H1 (cell line): ENCODE measurements at regions not wholly inside any gene's neighbourhood (a gene's known extent, or its start where the extent isn't known, plus 50 kb on each side); places are given as distances from the start of the nearest gene placed in this dataset.

Experiments used
- CTCF ChIA-PET: fragments of 300-600 bp; sonication (Branson Sonifier 250); formaldehyde crosslinking; loops from one replicate; lab custom pipeline; 2021; ENCODE audit not compliant: partially characterized antibody; lab: Charles Lee
- POLR2A ChIA-PET: fragments of 300-600 bp; sonication (Branson Sonifier 250); formaldehyde crosslinking; loops from one replicate; lab custom pipeline; 2021; ENCODE audit warnings: inconsistent platforms; ENCODE audit not compliant: partially characterized antibody; lab: Charles Lee
- DNase-seq, 2 experiments: peaks; one replicate each; pipeline versions ENCODE4 v3.0.0 to v3.0.0-alpha.2; 2010 to 2022; ENCODE audit warnings: low spot score in 2 of 2, low read depth in 1 of 2, mixed read lengths in 1 of 2
- FAIRE-seq: peaks from 2 replicates; lab custom pipeline; 2011; peaks lifted over from hg19 to GRCh38; lab: Jason Lieb, UNC
- H2AFZ ChIP-seq: 2 replicates; pipeline ENCODE4 v1.8.1; 2012; ENCODE audit warnings: low read length, inconsistent platforms
- H2AK5ac ChIP-seq: 2 replicates; pipeline ENCODE4 v1.6.1; 2013; ENCODE audit warnings: low read depth, low read length
- H2BK120ac ChIP-seq: replicated peaks from 2 replicates; pipeline ENCODE3; 2013; ENCODE audit warnings: low read depth, low read length, inconsistent platforms
- H2BK12ac ChIP-seq: 2 replicates; pipeline ENCODE4 v1.6.1; 2013; ENCODE audit warnings: low read depth, low read length
- H2BK15ac ChIP-seq: 2 replicates; pipeline ENCODE4 v1.6.1; 2013; ENCODE audit warnings: low read length
- H2BK20ac ChIP-seq: 2 replicates; pipeline ENCODE4 v1.6.1; 2013; ENCODE audit warnings: low read length
- H2BK5ac ChIP-seq: 2 replicates; pipeline ENCODE4 v1.6.1; 2013; ENCODE audit warnings: low read depth, low read length
- H3K14ac ChIP-seq: 2 replicates; pipeline ENCODE4 v1.6.1; 2013; ENCODE audit warnings: inconsistent platforms; ENCODE audit not compliant: insufficient read length
- H3K18ac ChIP-seq: 2 replicates; pipeline ENCODE4 v1.6.1; 2013; ENCODE audit warnings: low read length; ENCODE audit errors: extremely low read depth
- H3K23ac ChIP-seq: 2 replicates; pipeline ENCODE4 v1.6.1; 2013; ENCODE audit warnings: inconsistent platforms; ENCODE audit not compliant: insufficient read length
- H3K23me2 ChIP-seq: 2 replicates; pipeline ENCODE4 v1.6.1; 2013; ENCODE audit warnings: low read depth, low read length
- H3K27ac ChIP-seq: 2 replicates; pipeline ENCODE4 v1.6.1; 2011; ENCODE audit warnings: low read depth, low read length, inconsistent platforms
- H3K27me3 ChIP-seq, 4 experiments: replicated peaks in 1 of 4; 1 replicate in 1 of 4; 2 replicates in 3 of 4; pipeline versions ENCODE4 v1.6.1 to v1.8.1; 2011 to 2013; ENCODE audit warnings: low read length in 3 of 4, mild to moderate bottlenecking in 3 of 4, inconsistent platforms in 2 of 4, mixed read lengths in 2 of 4, moderate library complexity in 1 of 4; ENCODE audit not compliant: control insufficient read depth in 3 of 4, insufficient read depth in 3 of 4; ENCODE audit errors: extremely low read depth in 1 of 4
- H3K36me3 ChIP-seq, 4 experiments: 2 replicates each; pipeline versions ENCODE4 v1.6.1 to v1.8.1; 2011 to 2013; ENCODE audit warnings: mild to moderate bottlenecking in 4 of 4, low read length in 3 of 4, moderate library complexity in 2 of 4, control low read depth in 1 of 4, inconsistent platforms in 1 of 4; ENCODE audit not compliant: insufficient read depth in 4 of 4, control insufficient read depth in 2 of 4
- H3K4ac ChIP-seq: replicated peaks from 2 replicates; pipeline ENCODE3; 2013; ENCODE audit warnings: low read length, low read depth, mixed read lengths, inconsistent platforms; ENCODE audit not compliant: insufficient read length
- H3K4me1 ChIP-seq, 4 experiments: replicated peaks in 1 of 4; 1 replicate in 1 of 4; 2 replicates in 3 of 4; pipeline versions ENCODE4 v1.6.1 to v1.8.1; 2011 to 2013; ENCODE audit warnings: low read length in 3 of 4, inconsistent platforms in 2 of 4, mixed read lengths in 1 of 4; ENCODE audit not compliant: insufficient read depth in 4 of 4, control insufficient read depth in 3 of 4
- H3K4me2 ChIP-seq, 2 experiments: 2 replicates each; pipeline versions ENCODE4 v1.6.1 to v1.8.1; 2011 to 2013; ENCODE audit warnings: low read depth in 2 of 2, low read length in 2 of 2, control low read depth in 1 of 2, inconsistent platforms in 1 of 2, mild to moderate bottlenecking in 1 of 2; ENCODE audit not compliant: insufficient read depth in 1 of 2
- H3K4me3 ChIP-seq, 4 experiments: fragments of 200-600, 300-600 bp in 1 of 4; sonication (generic), shearing (Covaris generic), sonication (Bioruptor Twin) in 1 of 4; 2 replicates each; pipeline versions ENCODE4 v1.5.1 to v1.8.1; 2011 to 2016; ENCODE audit warnings: low read length in 4 of 4, low read depth in 3 of 4, control low read depth in 2 of 4, inconsistent platforms in 2 of 4, mild to moderate bottlenecking in 2 of 4, mixed read lengths in 1 of 4, moderate library complexity in 1 of 4; ENCODE audit not compliant: insufficient read depth in 2 of 4; ENCODE audit errors: extremely low read depth in 1 of 4
- H3K56ac ChIP-seq: replicated peaks from 2 replicates; pipeline ENCODE3; 2013; ENCODE audit warnings: low read depth, mild to moderate bottlenecking, mixed read lengths, low read length, inconsistent platforms; ENCODE audit not compliant: insufficient read length
- H3K79me1 ChIP-seq: 2 replicates; pipeline ENCODE4 v1.6.1; 2013; ENCODE audit warnings: low read depth, low read length, control low read depth
- H3K79me2 ChIP-seq, 2 experiments: 2 replicates each; pipeline versions ENCODE4 v1.6.1 to v1.8.1; 2012 to 2013; ENCODE audit warnings: low read length in 2 of 2, mild to moderate bottlenecking in 2 of 2, inconsistent platforms in 1 of 2; ENCODE audit not compliant: insufficient read depth in 2 of 2, control insufficient read depth in 1 of 2
- H3K9ac ChIP-seq, 4 experiments: replicated peaks in 1 of 4; 1 replicate in 1 of 4; 2 replicates in 3 of 4; pipeline versions ENCODE4 v1.6.1 to v1.8.1; 2011 to 2013; ENCODE audit warnings: low read depth in 3 of 4, low read length in 3 of 4, control low read depth in 2 of 4, mild to moderate bottlenecking in 2 of 4, moderate library complexity in 2 of 4, inconsistent platforms in 1 of 4; ENCODE audit errors: extremely low read depth in 1 of 4
- H3K9me3 ChIP-seq, 2 experiments: 2 replicates each; pipeline versions ENCODE4 v1.6.1 to v1.8.1; 2012 to 2013; ENCODE audit warnings: mild to moderate bottlenecking in 2 of 2, moderate library complexity in 2 of 2, control low read depth in 1 of 2, inconsistent platforms in 1 of 2, low read depth in 1 of 2, low read length in 1 of 2, mixed read lengths in 1 of 2; ENCODE audit not compliant: insufficient read depth in 2 of 2
- H4K20me1 ChIP-seq, 2 experiments: replicated peaks in 1 of 2; 2 replicates each; pipeline versions ENCODE3 to v1.8.1; 2011 to 2013; ENCODE audit warnings: inconsistent platforms in 2 of 2, low read length in 2 of 2, mild to moderate bottlenecking in 1 of 2; ENCODE audit not compliant: insufficient read depth in 2 of 2, control insufficient read depth in 1 of 2
- H4K5ac ChIP-seq: 2 replicates; pipeline ENCODE4 v1.6.1; 2013; ENCODE audit warnings: low read length, low read depth, mixed read lengths, inconsistent platforms; ENCODE audit not compliant: insufficient read length
- H4K8ac ChIP-seq: 2 replicates; pipeline ENCODE4 v1.8.0; 2013; ENCODE audit warnings: mild to moderate bottlenecking, moderate library complexity, low read length, inconsistent platforms; ENCODE audit not compliant: insufficient read depth; ENCODE audit errors: extremely low read depth
- H4K91ac ChIP-seq: replicated peaks from 2 replicates; pipeline ENCODE3; 2013; ENCODE audit warnings: low read length, mixed read lengths, inconsistent platforms; ENCODE audit not compliant: insufficient read length
- BRCA1 ChIP-seq: IDR thresholded peaks from 2 replicates; pipeline ENCODE4 v1.6.1; 2012; ENCODE audit warnings: low read depth, low read length, improper control_type of control experiment
- CHD2 ChIP-seq: IDR thresholded peaks from 2 replicates; pipeline ENCODE4 v1.6.1; 2012; ENCODE audit warnings: low read length, improper control_type of control experiment
- GABPA ChIP-seq: IDR thresholded peaks from 2 replicates; pipeline ENCODE4 v1.6.1; 2011; ENCODE audit warnings: mild to moderate bottlenecking, low read length, moderate library complexity, borderline replicate concordance; ENCODE audit not compliant: insufficient read depth
- KDM1A ChIP-seq: fragments of 200-600, 300-600 bp; sonication (generic); IDR thresholded peaks from 2 replicates; pipeline ENCODE4 v1.7.1; 2016; ENCODE audit warnings: mild to moderate bottlenecking, low read length, borderline replicate concordance
- RXRA ChIP-seq: IDR thresholded peaks from 2 replicates; pipeline ENCODE4 v1.6.1; 2011; ENCODE audit warnings: low read depth, mild to moderate bottlenecking, low read length, moderate library complexity; ENCODE audit not compliant: insufficient read depth
- TAF1 ChIP-seq: IDR thresholded peaks from 2 replicates; pipeline ENCODE4 v1.6.1; 2011; ENCODE audit warnings: mild to moderate bottlenecking, low read depth, low read length
- WGBS, 2 experiments: shearing (Covaris generic) in 1 of 2; methylation state at CpG; one replicate each; pipeline versions ENCODE4 v1.1.6 to v1.1.7; 2013 to 2015; ENCODE audit warnings: low lambda C conversion rate in 2 of 2, mixed read lengths in 2 of 2, inconsistent platforms in 1 of 2, low coverage in 1 of 2, missing lambda C conversion rate in 1 of 2; ENCODE audit not compliant: insufficient replicate concordance in 2 of 2, insufficient coverage in 1 of 2, insufficient read length in 1 of 2; ENCODE audit errors: extremely low coverage in 1 of 2, missing lambda C conversion rate in 1 of 2; 5-methylcytosine and 5-hydroxymethylcytosine counted together
- TF ChIP-seq, protein P1 (sequence below), 3 experiments: IDR thresholded peaks; 1 replicate in 2 of 3; 2 replicates in 1 of 3; pipeline versions ENCODE4 v1.5.1 to v1.6.1; 2011; ENCODE audit warnings: low read length in 3 of 3, mild to moderate bottlenecking in 3 of 3, inconsistent platforms in 2 of 3, low read depth in 1 of 3, moderate library complexity in 1 of 3; ENCODE audit not compliant: insufficient read depth in 1 of 3; ENCODE audit errors: control extremely low read depth in 1 of 3

- no peak overlapping the region for H2BK12ac ChIP-seq
- WGBS, 2 experiments = 87% methylated on average over 16 of the region's 16 CpGs; no CpG with 5 or more reads in 1 of the 2 experiments
- H2BK5ac ChIP-seq = no peak overlapping the region
- no peak overlapping the region for H3K27ac ChIP-seq
- H3K4me1 ChIP-seq = peaks cover 0 to 2% (median 0%) of the 10 kb centered on the region in 4 experiments; a peak in 1 of 7 replicates
- H4K20me1 ChIP-seq = no peaks in the 10 kb centered on the region
- H2AK5ac ChIP-seq = no peak overlapping the region
- no peaks in the 10 kb centered on the region for H3K79me1 ChIP-seq
- no peaks in the 10 kb centered on the region for H3K79me2 ChIP-seq
- no peak overlapping the region for H4K5ac ChIP-seq
- DNase-seq = no peak
- H2AFZ ChIP-seq = no peak overlapping the region; the same call in 1 of the 2 replicates
- ChIA-PET CTCF (interaction anchor here (0.9 to 1.8 kb wide), 4 partner anchors 11 to 251 kb away, joined by 3 to 8 read pairs (median 3); no protein-coding TSS in a partner anchor), POLR2A (no interaction called here)
- H4K91ac ChIP-seq = no peak overlapping the region
- H2BK15ac ChIP-seq = no peak overlapping the region
- H2BK20ac ChIP-seq = no peak overlapping the region
- no peaks in the 10 kb centered on the region for H3K36me3 ChIP-seq
- no peak overlapping the region for H3K4ac ChIP-seq
- no peak overlapping the region for H3K56ac ChIP-seq
- H2BK120ac ChIP-seq = no peak overlapping the region
- H3K14ac ChIP-seq = no peak overlapping the region
- peak overlapping the region; percentile 5 for H4K8ac ChIP-seq
- no peak for TF ChIP-seq TAF1
- no peak for TF ChIP-seq GABPA
- TF ChIP-seq, protein P1, sequence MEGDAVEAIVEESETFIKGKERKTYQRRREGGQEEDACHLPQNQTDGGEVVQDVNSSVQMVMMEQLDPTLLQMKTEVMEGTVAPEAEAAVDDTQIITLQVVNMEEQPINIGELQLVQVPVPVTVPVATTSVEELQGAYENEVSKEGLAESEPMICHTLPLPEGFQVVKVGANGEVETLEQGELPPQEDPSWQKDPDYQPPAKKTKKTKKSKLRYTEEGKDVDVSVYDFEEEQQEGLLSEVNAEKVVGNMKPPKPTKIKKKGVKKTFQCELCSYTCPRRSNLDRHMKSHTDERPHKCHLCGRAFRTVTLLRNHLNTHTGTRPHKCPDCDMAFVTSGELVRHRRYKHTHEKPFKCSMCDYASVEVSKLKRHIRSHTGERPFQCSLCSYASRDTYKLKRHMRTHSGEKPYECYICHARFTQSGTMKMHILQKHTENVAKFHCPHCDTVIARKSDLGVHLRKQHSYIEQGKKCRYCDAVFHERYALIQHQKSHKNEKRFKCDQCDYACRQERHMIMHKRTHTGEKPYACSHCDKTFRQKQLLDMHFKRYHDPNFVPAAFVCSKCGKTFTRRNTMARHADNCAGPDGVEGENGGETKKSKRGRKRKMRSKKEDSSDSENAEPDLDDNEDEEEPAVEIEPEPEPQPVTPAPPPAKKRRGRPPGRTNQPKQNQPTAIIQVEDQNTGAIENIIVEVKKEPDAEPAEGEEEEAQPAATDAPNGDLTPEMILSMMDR (IDR thresholded peaks at IDR 0.05; ENCODE audit: control extremely low read depth in 1 of 3, insufficient read depth in 1 of 3, low read depth in 1 of 3, low read length in 3 of 3) = no peak
- no peak for TF ChIP-seq RXRA
- TF ChIP-seq KDM1A = no peak
- TF ChIP-seq BRCA1 = no peak
- no peak for TF ChIP-seq CHD2
- FAIRE-seq = no peak
- no peak overlapping the region for H3K4me3 ChIP-seq
- no peak overlapping the region for H3K9ac ChIP-seq
- no peak overlapping the region for H3K4me2 ChIP-seq
- no peaks in the 10 kb centered on the region for H3K23me2 ChIP-seq
- no peak overlapping the region for H3K23ac ChIP-seq
- no peaks in the 10 kb centered on the region for H3K27me3 ChIP-seq
- no peak overlapping the region for H3K18ac ChIP-seq
- no peaks in the 10 kb centered on the region for H3K9me3 ChIP-seq
These were observed 56.8 kb upstream of the OLFM1 start for GRCh38 chr9:135030566-135031226.
